A549 (cell line): ENCODE measurements at regions not wholly inside any gene's neighbourhood (a gene's known extent, or its start where the extent isn't known, plus 50 kb on each side); places are given as distances from the start of the nearest gene placed in this dataset.

Experiments
- ATAC-seq, 2 experiments: fragments of 200-7000 bp in 1 of 2; fragments of >200 bp in 1 of 2; cut with Nextera tagmentation in 1 of 2; cut with Tn5 transposase in 1 of 2; 3 replicates each; pipeline versions ENCODE4 v1.8.0 to v1.9.1; 2018 to 2020; ENCODE audit warnings: mild to moderate bottlenecking in 1 of 2, moderate library complexity in 1 of 2
- CTCF ChIA-PET: fragments of 300-600 bp; sonication (Branson Sonifier 250); formaldehyde crosslinking; extraction: SDS; loops from one replicate; lab custom pipeline; 2021; ENCODE audit warnings: antibody characterized with exemption, inconsistent platforms; lab: Yijun Ruan, JAX
- POLR2A ChIA-PET: fragments of 350-600 bp; formaldehyde crosslinking; extraction: SDS; loops from one replicate; lab custom pipeline; 2021; ENCODE audit warnings: antibody characterized with exemption, inconsistent platforms; lab: Yijun Ruan, JAX
- DNase-seq, 2 experiments: peaks; one replicate each; pipeline versions ENCODE4 v3.0.0 to v3.0.0-alpha.2; 2011 to 2016; ENCODE audit warnings: low read depth in 1 of 2, low spot score in 1 of 2
- FAIRE-seq: peaks from 2 replicates; lab custom pipeline; 2011; peaks lifted over from hg19 to GRCh38; lab: Jason Lieb, UNC
- H3K27ac ChIP-seq, 2 experiments: fragments of >200 bp; sonication (Bioruptor Twin); formaldehyde crosslinking; 3 replicates each; pipeline ENCODE4 v1.5.1; 2016 to 2017
- H3K4me1 ChIP-seq: fragments of >200 bp; sonication (Bioruptor Twin); formaldehyde crosslinking; 3 replicates; pipeline ENCODE4 v1.6.1; 2016
- H3K4me2 ChIP-seq: fragments of >200 bp; sonication (Bioruptor Twin); formaldehyde crosslinking; 3 replicates; pipeline ENCODE4 v1.6.1; 2016
- H3K4me3 ChIP-seq: fragments of >200 bp; sonication (Bioruptor Twin); formaldehyde crosslinking; 3 replicates; pipeline ENCODE4 v1.5.1; 2016
- H3K9me3 ChIP-seq: fragments of >200 bp; sonication (Bioruptor Twin); formaldehyde crosslinking; 3 replicates; pipeline ENCODE4 v1.6.1; 2016
- BCL3 ChIP-seq: fragments of >200 bp; sonication (Bioruptor Twin); formaldehyde crosslinking; IDR thresholded peaks from 3 replicates; pipeline ENCODE4 v1.6.1; 2016
- BHLHE40 ChIP-seq: IDR thresholded peaks from 2 replicates; pipeline ENCODE4 v1.6.1; 2012; ENCODE audit warnings: low read depth, low read length, inconsistent platforms
- CBX2 ChIP-seq: fragments of 200-600 bp; sonication (generic); IDR thresholded peaks from 2 replicates; pipeline ENCODE4 v1.6.1; 2016; ENCODE audit warnings: low read depth, mild to moderate bottlenecking, borderline replicate concordance
- CHD4 ChIP-seq: fragments of 200-600 bp; sonication (generic); IDR thresholded peaks from 2 replicates; pipeline ENCODE4 v1.6.1; 2016; ENCODE audit warnings: antibody characterized with exemption, mild to moderate bottlenecking, borderline replicate concordance
- CTCF ChIP-seq: fragments of >200 bp; sonication (Bioruptor Twin); formaldehyde crosslinking; IDR thresholded peaks from 3 replicates; pipeline ENCODE4 v1.5.1; 2016
- FOSL2 ChIP-seq, 2 experiments: fragments of 450-650 bp in 1 of 2; fragments of >200 bp in 1 of 2; sonication (Bioruptor Twin) in 1 of 2; formaldehyde crosslinking; IDR thresholded peaks; 2 replicates each; pipeline versions ENCODE4 v1.5.0 to v1.6.1; 2016 to 2020; ENCODE audit warnings: mild to moderate bottlenecking in 1 of 2, moderate library complexity in 1 of 2
- GATA3 ChIP-seq: IDR thresholded peaks from 2 replicates; pipeline ENCODE4 v1.6.1; 2012; ENCODE audit warnings: borderline replicate concordance
- HDAC2 ChIP-seq: fragments of 200-600 bp; sonication (generic); IDR thresholded peaks from 2 replicates; pipeline ENCODE4 v1.6.1; 2016
- HMGXB4 ChIP-seq: fragments of 250-450 bp; sonication (Bioruptor Pico); IDR thresholded peaks from 2 replicates; pipeline ENCODE4 v1.5.0; 2021; ENCODE audit warnings: mild to moderate bottlenecking, moderate library complexity, borderline replicate concordance
- HOXB13 ChIP-seq: fragments of 250-450 bp; sonication (Bioruptor Pico); IDR thresholded peaks from 2 replicates; pipeline ENCODE4 v1.5.0; 2020; ENCODE audit warnings: low read depth, mild to moderate bottlenecking, moderate library complexity
- JUNB ChIP-seq: fragments of >200 bp; sonication (Bioruptor Twin); formaldehyde crosslinking; IDR thresholded peaks from 2 replicates; pipeline ENCODE4 v1.6.1; 2016
- MAZ ChIP-seq: fragments of 150-350 bp; IDR thresholded peaks from 2 replicates; pipeline ENCODE4 v1.6.1; 2014; ENCODE audit warnings: antibody characterized with exemption, low read depth, low read length, borderline replicate concordance
- MYC ChIP-seq: IDR thresholded peaks from 2 replicates; pipeline ENCODE4 v1.6.1; 2012; ENCODE audit warnings: mild to moderate bottlenecking, inconsistent platforms, low read length, improper control_type of control experiment, borderline replicate concordance
- NPAS2 ChIP-seq: fragments of 250-450 bp; sonication (Bioruptor Pico); IDR thresholded peaks from 2 replicates; pipeline ENCODE4 v1.8.0; 2022; ENCODE audit warnings: mild to moderate bottlenecking, moderate library complexity, borderline replicate concordance
- PHF8 ChIP-seq: fragments of 200-600 bp; sonication (generic); IDR thresholded peaks from 2 replicates; pipeline ENCODE4 v1.6.1; 2016; ENCODE audit warnings: low read depth, mild to moderate bottlenecking, antibody characterized with exemption, moderate library complexity, borderline replicate concordance
- POLR2A ChIP-seq: IDR thresholded peaks from 2 replicates; pipeline ENCODE4 v1.6.1; 2012; ENCODE audit warnings: mild to moderate bottlenecking, low read length
- RCOR1 ChIP-seq: fragments of 150-350 bp; IDR thresholded peaks from 2 replicates; pipeline ENCODE4 v1.6.1; 2014; ENCODE audit warnings: antibody characterized with exemption, low read length, low read depth
- RNF2 ChIP-seq: fragments of 200-600 bp; sonication (generic); IDR thresholded peaks from 2 replicates; pipeline ENCODE4 v1.6.1; 2016; ENCODE audit warnings: low read depth, mild to moderate bottlenecking, antibody characterized with exemption, moderate library complexity, borderline replicate concordance
- TP53 ChIP-seq: fragments of 250-450 bp; sonication (Bioruptor Pico); IDR thresholded peaks from 2 replicates; pipeline ENCODE4 v1.5.0; 2021; ENCODE audit warnings: mild to moderate bottlenecking, moderate library complexity
- USF2 ChIP-seq: fragments of 450-650 bp; IDR thresholded peaks from 2 replicates; pipeline ENCODE4 v1.6.1; 2014; ENCODE audit warnings: antibody characterized with exemption
- ZNF302 ChIP-seq: fragments of 250-450 bp; sonication (Bioruptor Pico); IDR thresholded peaks from 2 replicates; pipeline ENCODE4 v1.9.0; 2021; ENCODE audit warnings: inconsistent platforms, mild to moderate bottlenecking, moderate library complexity
- ZSCAN20 ChIP-seq: fragments of 250-450 bp; sonication (Bioruptor Pico); IDR thresholded peaks from 2 replicates; pipeline ENCODE4 v1.8.0; 2022; ENCODE audit warnings: mild to moderate bottlenecking, moderate library complexity
- WGBS: methylation state at CpG from one replicate; pipeline ENCODE4 v1.1.6; 2017; ENCODE audit errors: missing lambda C conversion rate; 5-methylcytosine and 5-hydroxymethylcytosine counted together

- no peak for TF ChIP-seq BCL3
- TF ChIP-seq GATA3 = no peak
- TF ChIP-seq CBX2 = no peak
- no peak for TF ChIP-seq JUNB
Observed at GRCh38 chr5:56492812-56493211, 259.7 kb upstream of the ANKRD55 start (continued).

- FAIRE-seq = no peak
- TF ChIP-seq RCOR1 = no peak
- TF ChIP-seq HMGXB4 (CRISPR knock-in tag) = no peak
- TF ChIP-seq POLR2A = no peak
- no peak for TF ChIP-seq RNF2
- TF ChIP-seq FOSL2 (IDR thresholded peaks at IDR 0.05) = no peak
- TF ChIP-seq FOSL2 (CRISPR knock-in tag; IDR thresholded peaks at IDR 0.05) = no peak
- TF ChIP-seq ZNF302 (CRISPR knock-in tag) = no peak
- no peak for TF ChIP-seq TP53 (CRISPR knock-in tag)
- no peak for TF ChIP-seq MYC
- TF ChIP-seq MAZ = no peak
- no peak for TF ChIP-seq HDAC2
- TF ChIP-seq USF2 = no peak
- no peak for TF ChIP-seq CTCF
- no peak for TF ChIP-seq ZSCAN20 (CRISPR knock-in tag)
- no peak for TF ChIP-seq PHF8
- no peak for TF ChIP-seq NPAS2 (CRISPR knock-in tag)
- TF ChIP-seq CHD4 = no peak
- TF ChIP-seq BHLHE40 = no peak
- no peak for TF ChIP-seq HOXB13
- TF ChIP-seq, all 56 proteins: peak for 0
- ChIA-PET CTCF (interaction anchor here (0.9 to 2.9 kb wide), 4 partner anchors 9 to 348 kb away, joined by 3 to 7 read pairs (median 3); no protein-coding TSS in a partner anchor), POLR2A (no interaction called here)
- Histone ChIP-seq H3K4me1 (no peaks in the 10 kb centered on the region), H3K4me2 (no peak overlapping the region), H3K9me3 (no peaks in the 10 kb centered on the region), H3K27ac (no peak overlapping the region), H3K4me3 (no peak overlapping the region)
- DNase-seq = no peak
- ATAC-seq = no peak
- 67% methylated on average over 9 of the region's 9 CpGs for whole genome bisulfite sequencing
Observed at GRCh38 chr5:56490971-56491468, 257.9 kb upstream of the ANKRD55 start.
